ENCODE measurements at regions not wholly inside any gene's neighbourhood (a gene's known extent, or its start where the extent isn't known, plus 50 kb on each side); places are given as distances from the start of the nearest gene placed in this dataset.
"Not testable (repeated sequence)": the region's sequence is repeated elsewhere in the genome, so short reads cannot be mapped to it uniquely, and the experiment has no call there.

DNA sequence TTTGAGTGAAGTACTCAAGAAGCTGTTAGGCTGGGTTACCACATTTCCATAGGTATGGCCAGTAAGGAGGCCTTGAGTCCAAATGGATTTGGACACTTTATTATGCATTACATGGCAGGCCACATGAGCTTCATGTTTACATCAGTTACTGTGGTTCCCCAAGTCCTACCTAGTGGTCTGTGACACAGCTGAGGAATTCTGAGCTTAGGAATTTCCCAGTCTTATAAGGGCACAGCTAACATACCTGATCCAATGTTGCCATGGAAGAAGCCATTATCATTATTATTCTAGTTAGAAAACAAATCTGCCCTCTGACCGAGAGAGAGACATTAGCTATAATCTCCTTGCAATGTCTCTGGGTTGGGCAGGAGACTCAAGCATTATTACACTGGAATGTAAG lies 174.4 kb upstream of the NUDT10 start:
- Histone ChIP-seq H3K79me2 (ENCODE audit: insufficient read depth, low read length) (no peaks in the 10 kb centered on the region), H3K27me3 (ENCODE audit: insufficient read depth, low read length) (no peaks in the 10 kb centered on the region), H4K8ac (replicated peaks; ENCODE audit: insufficient read length, low read depth, low read length) (no peak overlapping the region), H2AFZ (ENCODE audit: low read length) (no peak overlapping the region), H3K79me1 (ENCODE audit: insufficient read depth, low read depth, low read length, poor library complexity, severe bottlenecking) (no peaks in the 10 kb centered on the region), H3K56ac (ENCODE audit: insufficient read length, low read depth, low read length) (no peak overlapping the region), H3K9ac (ENCODE audit: extremely low read depth, insufficient read length, low read length) (no peak overlapping the region), H4K91ac (ENCODE audit: insufficient read length, low read depth, low read length) (no peak overlapping the region), H2BK15ac (ENCODE audit: low read depth, low read length) (no peak overlapping the region), H3K23ac (ENCODE audit: insufficient read length, low read depth, low read length) (no peak overlapping the region), H3K4me2 (ENCODE audit: insufficient read depth, insufficient read length, low read length) (no peak overlapping the region), H3K9me3 (ENCODE audit: control insufficient read depth, low read depth, low read length) (peaks cover 38% of the 10 kb centered on the region), H3T11ph (ENCODE audit: low read length) (no peak overlapping the region), H4K5ac (ENCODE audit: insufficient read length, low read depth, low read length) (no peak overlapping the region), H3K27ac (ENCODE audit: insufficient read length, low read depth, low read length) (no peak overlapping the region), H3K4ac (ENCODE audit: low read depth, low read length) (no peak overlapping the region), H2AK5ac (ENCODE audit: insufficient read length, low read length) (no peak overlapping the region), H2BK12ac (ENCODE audit: insufficient read length, low read depth, low read length) (no peak overlapping the region), H2BK5ac (ENCODE audit: insufficient read length, low read length) (no peak overlapping the region), H3K14ac (ENCODE audit: insufficient read depth, low read length) (no peak overlapping the region), H4K20me1 (ENCODE audit: control insufficient read depth, insufficient read depth, insufficient read length) (no peaks in the 10 kb centered on the region), H2BK20ac (ENCODE audit: low read depth, low read length, poor library complexity, severe bottlenecking) (no peak overlapping the region), H2BK120ac (ENCODE audit: low read depth, low read length, poor library complexity, severe bottlenecking) (no peak overlapping the region), H3K4me1 (ENCODE audit: insufficient read depth, low read length) (no peaks in the 10 kb centered on the region), H3K23me2 (ENCODE audit: insufficient read length, low read depth, low read length, poor library complexity, severe bottlenecking) (no peaks in the 10 kb centered on the region), H3K18ac (ENCODE audit: insufficient read length, low read depth, low read length) (no peak overlapping the region)
- no CpG with 5 or more reads among the region's 1 CpG for WGBS (ENCODE audit: extremely low coverage, insufficient read length, low lambda C conversion rate)
- Mint-ChIP-seq H3K4me3 (no peak overlapping the region), H3K4me1 (no peaks in the 10 kb centered on the region), H3K27me3 (ENCODE audit: low read depth) (peaks cover 2% of the 10 kb centered on the region), H3K36me3 (ENCODE audit: insufficient read depth in 1 of 3, low read depth in 3 of 3) (peaks cover 0 to 3% (median 3%) of the 10 kb centered on the region in 3 experiments; a peak in 3 of 7 replicates), H3K27ac (no peak overlapping the region), H3K9me3 (peaks cover 56 to 61% of the 10 kb centered on the region in 2 experiments)
- TF ChIP-seq, protein P1, sequence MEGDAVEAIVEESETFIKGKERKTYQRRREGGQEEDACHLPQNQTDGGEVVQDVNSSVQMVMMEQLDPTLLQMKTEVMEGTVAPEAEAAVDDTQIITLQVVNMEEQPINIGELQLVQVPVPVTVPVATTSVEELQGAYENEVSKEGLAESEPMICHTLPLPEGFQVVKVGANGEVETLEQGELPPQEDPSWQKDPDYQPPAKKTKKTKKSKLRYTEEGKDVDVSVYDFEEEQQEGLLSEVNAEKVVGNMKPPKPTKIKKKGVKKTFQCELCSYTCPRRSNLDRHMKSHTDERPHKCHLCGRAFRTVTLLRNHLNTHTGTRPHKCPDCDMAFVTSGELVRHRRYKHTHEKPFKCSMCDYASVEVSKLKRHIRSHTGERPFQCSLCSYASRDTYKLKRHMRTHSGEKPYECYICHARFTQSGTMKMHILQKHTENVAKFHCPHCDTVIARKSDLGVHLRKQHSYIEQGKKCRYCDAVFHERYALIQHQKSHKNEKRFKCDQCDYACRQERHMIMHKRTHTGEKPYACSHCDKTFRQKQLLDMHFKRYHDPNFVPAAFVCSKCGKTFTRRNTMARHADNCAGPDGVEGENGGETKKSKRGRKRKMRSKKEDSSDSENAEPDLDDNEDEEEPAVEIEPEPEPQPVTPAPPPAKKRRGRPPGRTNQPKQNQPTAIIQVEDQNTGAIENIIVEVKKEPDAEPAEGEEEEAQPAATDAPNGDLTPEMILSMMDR (conservative IDR thresholded peaks at IDR 0.05) = no peak
- no peak for DNase-seq

DNA sequence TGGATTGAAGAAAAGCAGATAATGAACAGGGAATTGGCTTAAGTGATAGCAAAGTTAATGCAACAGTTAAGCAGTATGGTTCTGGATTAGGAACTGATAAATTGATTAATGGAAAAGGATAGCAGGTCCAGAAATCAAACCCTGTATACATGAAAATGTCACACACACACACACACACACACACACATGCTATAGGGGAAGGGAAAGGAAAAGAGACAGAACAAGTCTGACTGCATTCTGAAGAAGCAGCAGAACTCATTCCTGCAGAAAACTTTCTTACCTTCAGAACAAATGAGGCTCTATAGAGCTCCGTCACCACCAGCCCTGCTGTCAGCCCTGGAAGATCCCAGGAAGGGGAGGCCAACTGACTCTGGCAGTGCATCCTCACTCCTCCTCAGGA lies 173.2 kb upstream of the NUDT10 start:
- H4K8ac ChIP-seq (replicated peaks; ENCODE audit: insufficient read length, low read depth, low read length); H3K36me3 Mint-ChIP-seq (ENCODE audit: insufficient read depth in 1 of 3, low read depth in 3 of 3); H3K27me3 Mint-ChIP-seq (ENCODE audit: low read depth); H2BK20ac ChIP-seq (ENCODE audit: low read depth, low read length, poor library complexity, severe bottlenecking); H2BK12ac ChIP-seq (ENCODE audit: insufficient read length, low read depth, low read length); H3K79me2 ChIP-seq (ENCODE audit: insufficient read depth, low read length); H3K56ac ChIP-seq (ENCODE audit: insufficient read length, low read depth, low read length); H3K4me1 Mint-ChIP-seq; H3K4me1 ChIP-seq (ENCODE audit: insufficient read depth, low read length); H3K4ac ChIP-seq (ENCODE audit: low read depth, low read length); H3K27me3 ChIP-seq (ENCODE audit: insufficient read depth, low read length); H2BK5ac ChIP-seq (ENCODE audit: insufficient read length, low read length); H4K5ac ChIP-seq (ENCODE audit: insufficient read length, low read depth, low read length); H3K4me3 Mint-ChIP-seq; H2BK120ac ChIP-seq (ENCODE audit: low read depth, low read length, poor library complexity, severe bottlenecking); H3K9ac ChIP-seq (ENCODE audit: extremely low read depth, insufficient read length, low read length); H3K23me2 ChIP-seq (ENCODE audit: insufficient read length, low read depth, low read length, poor library complexity, severe bottlenecking); H4K20me1 ChIP-seq (ENCODE audit: control insufficient read depth, insufficient read depth, insufficient read length); H3K4me2 ChIP-seq (ENCODE audit: insufficient read depth, insufficient read length, low read length); H2BK15ac ChIP-seq (ENCODE audit: low read depth, low read length); H3K14ac ChIP-seq (ENCODE audit: insufficient read depth, low read length); H2AFZ ChIP-seq (ENCODE audit: low read length); H2AK5ac ChIP-seq (ENCODE audit: insufficient read length, low read length); H3K18ac ChIP-seq (ENCODE audit: insufficient read length, low read depth, low read length); DNase-seq; H3K27ac Mint-ChIP-seq; H3K79me1 ChIP-seq (ENCODE audit: insufficient read depth, low read depth, low read length, poor library complexity, severe bottlenecking); H4K91ac ChIP-seq (ENCODE audit: insufficient read length, low read depth, low read length); H3T11ph ChIP-seq (ENCODE audit: low read length); H3K27ac ChIP-seq (ENCODE audit: insufficient read length, low read depth, low read length); H3K23ac ChIP-seq (ENCODE audit: insufficient read length, low read depth, low read length): not testable (repeated sequence)
- peaks cover 41% of the 10 kb centered on the region for H3K9me3 ChIP-seq (ENCODE audit: control insufficient read depth, low read depth, low read length)
- no CpG with 5 or more reads among the region's 1 CpG for WGBS (ENCODE audit: extremely low coverage, insufficient read length, low lambda C conversion rate)
- peaks cover 57 to 61% of the 10 kb centered on the region in 2 experiments for H3K9me3 Mint-ChIP-seq
